ENCODE measurements at regions not wholly inside any gene's neighbourhood (a gene's known extent, or its start where the extent isn't known, plus 50 kb on each side); places are given as distances from the start of the nearest gene placed in this dataset.
A peak's percentile ranks its signal among the peaks of the same experiment; 100 is the strongest.

DNA sequence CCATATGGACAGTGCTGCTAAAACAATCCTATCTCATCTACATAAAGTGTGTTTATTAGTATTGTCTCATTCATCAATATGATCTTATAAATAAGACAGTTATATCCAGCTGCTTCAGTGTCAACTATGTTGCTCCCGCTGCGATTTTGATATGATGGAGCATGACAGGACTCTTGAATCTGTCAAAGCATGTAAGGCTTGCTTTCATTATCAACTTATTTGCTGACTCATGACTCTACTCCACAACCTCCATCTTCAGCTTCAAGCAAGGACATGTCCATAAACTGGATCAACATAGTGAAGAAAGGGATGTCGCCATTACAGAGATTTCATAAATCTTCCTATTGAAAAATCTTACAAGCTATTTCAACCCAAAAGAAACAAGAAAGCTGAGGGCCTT lies 2812.6 kb downstream of the PCDH9 start:
- POLR2A ChIA-PET (ENCODE audit: unreplicated experiment): no interaction called here

More for the DNA sequence above, 2812.6 kb downstream of the PCDH9 start:
- no peak overlapping the region for H2BK20ac ChIP-seq (ENCODE audit: low read depth, low read length)
- no peak overlapping the region for H3K56ac ChIP-seq (ENCODE audit: extremely low read depth, insufficient read depth, low read length)
- no peak overlapping the region for H2AK5ac ChIP-seq (ENCODE audit: low read depth, low read length)
- no peak overlapping the region for H3K9ac ChIP-seq (ENCODE audit: low read depth, low read length)
- CTCF ChIA-PET: interaction anchor here (0.5 kb wide), 1 partner anchor 372 kb away, joined by 3 read pairs; no protein-coding TSS in a partner anchor
- no peak overlapping the region for H3K4me2 ChIP-seq (ENCODE audit: low read depth, low read length)
- no CpG with 5 or more reads among the region's 3 CpGs for WGBS, 2 experiments (ENCODE audit: extremely low coverage in 2 of 2, insufficient read length in 1 of 2)
- BruUV-seq (replicated peaks): no TSS peak
- no peak overlapping the region for H2AFZ ChIP-seq (replicated peaks; ENCODE audit: low read length, poor library complexity)
- no peak overlapping the region for H3K27ac ChIP-seq (ENCODE audit: insufficient read depth, low read length)
- no peak overlapping the region for H3K23ac ChIP-seq (ENCODE audit: low read depth, low read length)
- no peaks in the 10 kb centered on the region for H3K9me1 ChIP-seq (ENCODE audit: insufficient read depth, low read length)
- no peak overlapping the region for H2BK120ac ChIP-seq (ENCODE audit: low read depth, low read length)
- no peaks in the 10 kb centered on the region for H3K4me1 ChIP-seq (ENCODE audit: control insufficient read depth, insufficient read depth, low read length)
- H3K36me3 ChIP-seq (ENCODE audit: control insufficient read depth, insufficient read depth, low read length): no peaks in the 10 kb centered on the region
- no peak overlapping the region for H2BK15ac ChIP-seq (ENCODE audit: low read depth, low read length)
- no peak overlapping the region for H2AK9ac ChIP-seq (replicated peaks; ENCODE audit: low read depth, low read length, poor library complexity)
- H4K8ac ChIP-seq (ENCODE audit: low read depth in 2 of 2, low read length in 2 of 2): no peak overlapping the region
- DNase-seq (no peak), ATAC-seq (ENCODE audit: low read depth) (no peak)
- H4K20me1 ChIP-seq (ENCODE audit: insufficient read depth, low read length): no peaks in the 10 kb centered on the region
- TF ChIP-seq MAFK (IDR thresholded peaks at IDR 0.05; ENCODE audit: low read depth, low read length) (peak; percentile 93), NFE2L2 (IDR thresholded peaks at IDR 0.05; ENCODE audit: low read depth, low read length) (peak; percentile 53), SMC3 (IDR thresholded peaks at IDR 0.05; ENCODE audit: low read depth, low read length) (no peak)
- H3K27me3 ChIP-seq (ENCODE audit: control insufficient read depth, insufficient read depth, low read length): no peaks in the 10 kb centered on the region
- no peak overlapping the region for H4K91ac ChIP-seq (ENCODE audit: insufficient read depth, low read depth, low read length)
- no peak overlapping the region for H3K14ac ChIP-seq (replicated peaks; ENCODE audit: low read depth, low read length)
- H3K9me3 ChIP-seq (ENCODE audit: control insufficient read depth, insufficient read depth, low read length): no peaks in the 10 kb centered on the region
- H3K18ac ChIP-seq (ENCODE audit: low read depth, low read length): no peak overlapping the region
- in situ Hi-C loops (cut with MboI; ENCODE audit: low sequenced_read_pairs) (no loop called here), intact Hi-C loops (cut with micrococcal nuclease) (no loop called here), dilution Hi-C loops (cut with HindIII; ENCODE audit: low sequenced_read_pairs, unreplicated experiment) (no loop called here)
- H4K5ac ChIP-seq (ENCODE audit: low read depth, low read length): no peak overlapping the region
- no peaks in the 10 kb centered on the region for H3K79me1 ChIP-seq (ENCODE audit: low read depth in 1 of 2, low read length in 2 of 2)
- H3K4me3 ChIP-seq (ENCODE audit: insufficient read depth, low read depth, low read length): no peak overlapping the region
- no peak overlapping the region for H3K4ac ChIP-seq (ENCODE audit: low read depth, low read length)
- H2BK5ac ChIP-seq (ENCODE audit: low read depth, low read length, poor library complexity, severe bottlenecking): no peak overlapping the region
